Testis (tissue), 2 donors: ENCODE measurements at regions not wholly inside any gene's neighbourhood (a gene's known extent, or its start where the extent isn't known, plus 50 kb on each side); places are given as distances from the start of the nearest gene placed in this dataset.

Source experiments
- CTCF ChIP-seq, 3 experiments: fragments of 450-650 bp in 2 of 3; fragments of 200-600 bp in 1 of 3; sonication (generic) in 1 of 3; IDR thresholded peaks; one replicate each; pipeline ENCODE4 v1.5.1; 2016 to 2019; ENCODE audit warnings: antibody characterized with exemption in 3 of 3, mild to moderate bottlenecking in 2 of 3, moderate library complexity in 1 of 3
- POLR2A ChIP-seq: fragments of 450-650 bp; IDR thresholded peaks from one replicate; pipeline ENCODE4 v1.6.1; 2017; ENCODE audit warnings: antibody characterized with exemption, mild to moderate bottlenecking, moderate library complexity

GRCh38 chrX:129310000-129310399, 213.3 kb downstream of the SMARCA1 start:
- TF ChIP-seq CTCF (IDR thresholded peaks at IDR 0.05), result no peak
- no peak for TF ChIP-seq POLR2A
